HG02852 (cell line): ENCODE measurements at regions not wholly inside any gene's neighbourhood (a gene's known extent, or its start where the extent isn't known, plus 50 kb on each side); places are given as distances from the start of the nearest gene placed in this dataset.

Experiments used
- ATAC-seq: cut with Tn5 transposase; IDR thresholded peaks from one replicate; pipeline ENCODE4 v1.9.1; 2021; ENCODE audit warnings: mild to moderate bottlenecking, moderate library complexity; ENCODE audit not compliant: unreplicated experiment

GRCh38 chr3:21357241-21357640 lies 393.8 kb downstream of the ZNF385D start:
- no peak for ATAC-seq

- ATAC-seq = no peak
These were observed 394.6 kb downstream of the ZNF385D start for GRCh38 chr3:21356402-21356801.

GRCh38 chr3:21345382-21345976 lies 405.5 kb downstream of the ZNF385D start:
- ATAC-seq = no peak

GRCh38 chr3:21331857-21332256 lies 419.2 kb downstream of the ZNF385D start:
- no peak for ATAC-seq

- no peak for ATAC-seq
These were observed 419.7 kb downstream of the ZNF385D start for GRCh38 chr3:21331321-21331720.

- ATAC-seq = peak; percentile 94
These were observed 420.7 kb downstream of the ZNF385D start for GRCh38 chr3:21330293-21330692.

- no peak for ATAC-seq
These were observed 422.2 kb downstream of the ZNF385D start for GRCh38 chr3:21328711-21329390.

GRCh38 chr3:21326704-21327475 lies 424.1 kb downstream of the ZNF385D start:
- ATAC-seq = no peak

- no peak for ATAC-seq
These were observed 436.3 kb downstream of the ZNF385D start for GRCh38 chr3:21314688-21315087.

- no peak for ATAC-seq
These were observed 440.1 kb downstream of the ZNF385D start for GRCh38 chr3:21310891-21311290.

GRCh38 chr3:21310161-21310560 lies 440.8 kb downstream of the ZNF385D start:
- no peak for ATAC-seq

GRCh38 chr3:21297304-21297703 lies 453.7 kb downstream of the ZNF385D start:
- ATAC-seq = no peak

- no peak for ATAC-seq
These were observed 456.2 kb downstream of the ZNF385D start for GRCh38 chr3:21294768-21295167.

- no peak for ATAC-seq
These were observed 458.0 kb downstream of the ZNF385D start for GRCh38 chr3:21292971-21293370.

GRCh38 chr3:21290557-21290956 lies 460.5 kb downstream of the ZNF385D start:
- ATAC-seq = no peak

GRCh38 chr3:21274079-21274571 lies 476.9 kb downstream of the ZNF385D start:
- ATAC-seq = no peak

- no peak for ATAC-seq
These were observed 477.6 kb downstream of the ZNF385D start for GRCh38 chr3:21273259-21274025.

GRCh38 chr3:21271606-21272016 lies 479.4 kb downstream of the ZNF385D start:
- ATAC-seq = no peak

- ATAC-seq = no peak
These were observed 481.1 kb downstream of the ZNF385D start for GRCh38 chr3:21269882-21270281.

GRCh38 chr3:21260507-21260906 lies 490.5 kb downstream of the ZNF385D start:
- no peak for ATAC-seq

GRCh38 chr3:21259896-21260295 lies 491.1 kb downstream of the ZNF385D start:
- no peak for ATAC-seq
